Pancreas (tissue), 10 donors: ENCODE measurements at regions not wholly inside any gene's neighbourhood (a gene's known extent, or its start where the extent isn't known, plus 50 kb on each side); places are given as distances from the start of the nearest gene placed in this dataset.

Experiments
- ATAC-seq, 4 donors: fragments of 200-7000 bp; cut with Tn5 transposase; one replicate each; pipeline versions ENCODE4 v1.8.0 to v1.9.1; 2020; ENCODE audit warnings: mild to moderate bottlenecking in 4 of 4, moderate library complexity in 4 of 4
- DNase-seq, 6 donors: peaks; one replicate each; pipeline ENCODE4 v3.0.0-alpha.2; 2020
- FAIRE-seq: peaks from 2 replicates; lab custom pipeline; 2012; peaks lifted over from hg19 to GRCh38; lab: Jason Lieb, UNC
- H3K27ac ChIP-seq, 4 donors: fragments of 200-600 bp; sonication (generic); 1 replicate in 3 of 4; 2 replicates in 1 of 4; pipeline versions ENCODE4 v1.5.0 to v1.8.0; 2020
- H3K27me3 ChIP-seq, 4 donors: fragments of 200-600 bp; one replicate each; pipeline ENCODE4 v1.8.0; 2021
- H3K36me3 ChIP-seq, 3 donors: fragments of 200-600 bp; sonication (generic) in 1 of 3; one replicate each; pipeline versions ENCODE4 v1.5.0 to v1.8.0; 2020 to 2021
- H3K4me1 ChIP-seq, 3 donors: fragments of 200-600 bp; one replicate each; pipeline ENCODE4 v1.8.0; 2021
- H3K4me3 ChIP-seq, 4 donors: fragments of 200-600 bp; sonication (generic) in 2 of 4; one replicate each; pipeline versions ENCODE4 v1.5.0 to v1.8.0; 2020 to 2021
- H3K9me3 ChIP-seq, 4 donors: fragments of 200-600 bp; one replicate each; pipeline ENCODE4 v1.8.0; 2021
- CTCF ChIP-seq, 4 donors: fragments of 200-600 bp; sonication (generic) in 3 of 4; IDR thresholded peaks; one replicate each; pipeline versions ENCODE4 v1.5.0 to v1.8.0; 2021; ENCODE audit warnings: antibody characterized with exemption in 4 of 4
- WGBS, 2 donors: extraction: QIAGEN DNeasy Blood & Tissue Kit; methylation state at CpG; one replicate each; pipeline ENCODE4 v1.1.7; 2013; 5-methylcytosine and 5-hydroxymethylcytosine counted together
- intact Hi-C, 3 donors: fragments of 100-400 bp; cut with DNase I; formaldehyde crosslinking; loops; one replicate each; pipeline versions ENCODE4 v1.11.1 to v1.14.2; 2022
- donor health status: healthy with polysubstance abuse.
- donor health status: DM: no; HTN: no; CAD: no; lungs with moderate emphysema.
- donor health status: DM: no; HTN: no; CAD: no.
- donor health status: control.
- donor health status: control.
- donor health status: Bipolar disorder and iron deficiency.
- donor health status: DM: yes; HTN: yes; CAD: no.
- donor health status: DM: no; HTN: no; CAD: no.
- donor health status: DM: no; HTN: no; CAD: no.
- donor health status: DM: yes; HTN: yes; CAD: no.

GRCh38 chr10:69745698-69746097 lies 56.0 kb upstream of the COL13A1 start:
- 51 to 54% methylated on average over 2 of the region's 2 CpGs for WGBS, 2 donors
- Histone ChIP-seq H3K27me3 (peaks cover 0 to 4% (median 0%) of the 10 kb centered on the region in 4 donors), H3K4me3 (no peak overlapping the region), H3K27ac (no peak overlapping the region), H3K36me3 (no peaks in the 10 kb centered on the region), H3K4me1 (no peaks in the 10 kb centered on the region), H3K9me3 (no peaks in the 10 kb centered on the region)
- no peak for FAIRE-seq
- intact Hi-C loops = no loop called here
- no peak for DNase-seq
- ATAC-seq = no peak
- TF ChIP-seq CTCF (IDR thresholded peaks at IDR 0.05) = no peak

GRCh38 chr10:69747179-69747578 lies 54.5 kb upstream of the COL13A1 start:
- no peak for DNase-seq
- TF ChIP-seq CTCF (IDR thresholded peaks at IDR 0.05) = no peak
- ATAC-seq = no peak
- Histone ChIP-seq H3K36me3 (no peaks in the 10 kb centered on the region), H3K27ac (no peak overlapping the region), H3K4me3 (no peak overlapping the region), H3K4me1 (no peaks in the 10 kb centered on the region), H3K27me3 (peaks cover 0 to 4% (median 0%) of the 10 kb centered on the region in 4 donors), H3K9me3 (no peaks in the 10 kb centered on the region)
- intact Hi-C loops = no loop called here
- WGBS, 2 donors = 77 to 82% methylated on average over 5 of the region's 5 CpGs
- no peak for FAIRE-seq

GRCh38 chr10:69748621-69749020 lies 53.1 kb upstream of the COL13A1 start:
- DNase-seq (no peak), FAIRE-seq (no peak), ATAC-seq (no peak)
- Histone ChIP-seq H3K9me3 (no peaks in the 10 kb centered on the region), H3K27me3 (no peaks in the 10 kb centered on the region), H3K36me3 (no peaks in the 10 kb centered on the region), H3K4me1 (no peaks in the 10 kb centered on the region), H3K4me3 (no peak overlapping the region), H3K27ac (no peak overlapping the region)
- TF ChIP-seq CTCF (IDR thresholded peaks at IDR 0.05) = no peak
- 20 to 58% methylated on average over 1 of the region's 1 CpG for WGBS, 2 donors
- intact Hi-C loops = no loop called here

- no peaks in the 10 kb centered on the region for H3K9me3 ChIP-seq
- H3K36me3 ChIP-seq = no peaks in the 10 kb centered on the region
- FAIRE-seq (no peak), ATAC-seq (no peak), DNase-seq (no peak)
- H3K4me1 ChIP-seq = no peaks in the 10 kb centered on the region
- H3K27ac ChIP-seq = no peak overlapping the region
- TF ChIP-seq CTCF (IDR thresholded peaks at IDR 0.05) = no peak
- H3K4me3 ChIP-seq = no peak overlapping the region
- intact Hi-C loops = no loop called here
- no peaks in the 10 kb centered on the region for H3K27me3 ChIP-seq
- WGBS, 2 donors = 48 to 58% methylated on average over 17 of the region's 17 CpGs
Observed at GRCh38 chr10:69749178-69750010, 52.3 kb upstream of the COL13A1 start.

DNA sequence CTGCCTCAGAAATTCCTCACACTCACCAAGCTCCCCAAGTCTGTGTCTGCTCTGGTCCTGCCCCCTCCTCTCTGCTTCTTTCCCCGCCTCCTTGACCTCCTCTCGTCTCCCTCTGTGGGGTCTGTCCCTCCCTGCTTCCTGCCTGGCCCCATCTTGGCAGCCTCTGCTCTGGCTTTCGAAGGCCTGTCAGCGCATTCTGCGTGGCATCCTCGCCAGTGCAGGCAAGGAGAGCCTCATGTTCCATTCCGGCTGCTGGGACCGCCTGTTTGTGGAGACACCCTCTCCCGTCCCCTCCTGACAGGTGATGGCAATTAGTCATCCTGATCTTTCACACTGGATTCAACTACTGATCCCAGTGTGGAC lies 51.7 kb upstream of the COL13A1 start:
- TF ChIP-seq CTCF (IDR thresholded peaks at IDR 0.05) = no peak
- Histone ChIP-seq H3K36me3 (no peaks in the 10 kb centered on the region), H3K27me3 (no peaks in the 10 kb centered on the region), H3K27ac (no peak overlapping the region), H3K9me3 (no peaks in the 10 kb centered on the region), H3K4me1 (no peaks in the 10 kb centered on the region), H3K4me3 (no peak overlapping the region)
- intact Hi-C loops = no loop called here
- ATAC-seq (no peak), FAIRE-seq (no peak), DNase-seq (no peak)
- 73 to 89% methylated on average over 9 of the region's 9 CpGs for WGBS, 2 donors
